CD14-positive monocyte (primary cell): ENCODE measurements at regions not wholly inside any gene's neighbourhood (a gene's known extent, or its start where the extent isn't known, plus 50 kb on each side); places are given as distances from the start of the nearest gene placed in this dataset.

Source experiments
- DNase-seq, 3 donors: peaks; one replicate each; pipeline ENCODE4 v3.0.0-alpha.2; 2011 to 2022
- H2AFZ ChIP-seq: 2 replicates; pipeline ENCODE4 v1.6.0; 2012; ENCODE audit warnings: mild to moderate bottlenecking, low read depth, low read length, inconsistent platforms; ENCODE audit not compliant: insufficient read depth, poor library complexity, severe bottlenecking
- H3K27ac ChIP-seq, 2 donors: 1 replicate in 1 of 2; 2 replicates in 1 of 2; pipeline ENCODE4 v1.5.1; 2012 to 2013; ENCODE audit warnings: low read length in 2 of 2, control low read depth in 1 of 2, inconsistent platforms in 1 of 2, low read depth in 1 of 2, mild to moderate bottlenecking in 1 of 2
- H3K27me3 ChIP-seq, 2 donors: one replicate each; pipeline versions ENCODE4 v1.6.0 to v1.6.1; 2011 to 2013; ENCODE audit warnings: low read length in 2 of 2; ENCODE audit not compliant: control insufficient read depth in 2 of 2, insufficient read depth in 2 of 2
- H3K36me3 ChIP-seq, 2 donors: replicated peaks in 1 of 2; 1 replicate in 1 of 2; 2 replicates in 1 of 2; pipeline versions ENCODE4 v1.5.1 to v1.6.1; 2012 to 2013; ENCODE audit warnings: low read length in 2 of 2, control low read depth in 1 of 2, inconsistent platforms in 1 of 2, mild to moderate bottlenecking in 1 of 2; ENCODE audit not compliant: insufficient read depth in 2 of 2, control insufficient read depth in 1 of 2
- H3K4me1 ChIP-seq, 2 donors: 1 replicate in 1 of 2; 2 replicates in 1 of 2; pipeline versions ENCODE4 v1.5.1 to v1.6.1; 2012 to 2013; ENCODE audit warnings: low read length in 2 of 2, control low read depth in 1 of 2, inconsistent platforms in 1 of 2, mild to moderate bottlenecking in 1 of 2, moderate library complexity in 1 of 2; ENCODE audit not compliant: insufficient read depth in 2 of 2, control insufficient read depth in 1 of 2
- H3K4me2 ChIP-seq: replicated peaks from 2 replicates; pipeline ENCODE3; 2012; ENCODE audit warnings: low read length, moderate library complexity, mild to moderate bottlenecking; ENCODE audit not compliant: poor library complexity, severe bottlenecking; ENCODE audit errors: extremely low read depth
- H3K4me3 ChIP-seq, 3 experiments: fragments of 200-600 bp in 1 of 3; sonication (generic) in 1 of 3; replicated peaks in 1 of 3; 1 replicate in 2 of 3; 2 replicates in 1 of 3; pipeline ENCODE4 v1.5.1; 2011 to 2013; ENCODE audit warnings: low read length in 3 of 3, mild to moderate bottlenecking in 3 of 3, control low read depth in 2 of 3, low read depth in 2 of 3, inconsistent platforms in 1 of 3, moderate library complexity in 1 of 3
- H3K79me2 ChIP-seq: 2 replicates; pipeline ENCODE4 v1.6.0; 2012; ENCODE audit warnings: mild to moderate bottlenecking, control low read depth, inconsistent platforms, low read length, moderate library complexity; ENCODE audit not compliant: insufficient read depth
- H3K9ac ChIP-seq: 2 replicates; pipeline ENCODE4 v1.6.0; 2017; ENCODE audit warnings: low read length, mild to moderate bottlenecking; ENCODE audit not compliant: insufficient read depth, poor library complexity, severe bottlenecking
- H3K9me3 ChIP-seq, 2 donors: replicated peaks in 1 of 2; 1 replicate in 1 of 2; 2 replicates in 1 of 2; pipeline versions ENCODE4 v1.5.1 to v1.6.1; 2012 to 2013; ENCODE audit warnings: low read length in 2 of 2, control low read depth in 1 of 2; ENCODE audit not compliant: control insufficient read depth in 1 of 2, insufficient read depth in 1 of 2
- H4K20me1 ChIP-seq: 2 replicates; pipeline ENCODE4 v1.6.0; 2012; ENCODE audit warnings: mild to moderate bottlenecking, low read length, control low read depth, moderate library complexity; ENCODE audit not compliant: insufficient read depth
- H3K27ac Mint-ChIP-seq, 7 donors: one replicate each; pipeline ENCODE4 v1.8.0; 2020; ENCODE audit warnings: mild to moderate bottlenecking in 7 of 7, mixed read lengths in 7 of 7, moderate library complexity in 6 of 7, inconsistent platforms in 2 of 7
- H3K27me3 Mint-ChIP-seq, 3 donors: one replicate each; pipeline ENCODE4 v1.8.0; 2021 to 2022; ENCODE audit warnings: low read depth in 3 of 3, mild to moderate bottlenecking in 3 of 3, mixed read lengths in 3 of 3, moderate library complexity in 3 of 3, inconsistent platforms in 1 of 3
- H3K36me3 Mint-ChIP-seq, 2 donors: one replicate each; pipeline ENCODE4 v1.8.0; 2020; ENCODE audit warnings: mixed read lengths in 2 of 2, inconsistent platforms in 1 of 2, mild to moderate bottlenecking in 1 of 2
- H3K4me1 Mint-ChIP-seq: one replicate; pipeline ENCODE4 v1.8.0; 2020; ENCODE audit warnings: mild to moderate bottlenecking, mixed read lengths
- H3K4me3 Mint-ChIP-seq, 2 donors: one replicate each; pipeline ENCODE4 v1.8.0; 2020; ENCODE audit warnings: mild to moderate bottlenecking in 2 of 2, mixed read lengths in 2 of 2, moderate library complexity in 1 of 2
- H3K9me3 Mint-ChIP-seq, 7 donors: one replicate each; pipeline ENCODE4 v1.8.0; 2020 to 2022; ENCODE audit warnings: mixed read lengths in 7 of 7, mild to moderate bottlenecking in 6 of 7, moderate library complexity in 6 of 7, inconsistent platforms in 2 of 7
- WGBS: methylation state at CpG from one replicate; pipeline ENCODE4 v1.1.5; 2013; ENCODE audit warnings: missing lambda C conversion rate; ENCODE audit not compliant: insufficient coverage; 5-methylcytosine and 5-hydroxymethylcytosine counted together
- intact Hi-C, 2 donors: fragments of 100-400 bp; cut with micrococcal nuclease; formaldehyde crosslinking; loops; one replicate each; pipeline versions ENCODE4 v1.15.0 to v1.15.1; 2023
- TF ChIP-seq, protein P1 (sequence below): fragments of 200-600 bp; IDR thresholded peaks from one replicate; pipeline ENCODE4 v1.8.0; 2022; ENCODE audit warnings: antibody characterized with exemption, mild to moderate bottlenecking

DNA sequence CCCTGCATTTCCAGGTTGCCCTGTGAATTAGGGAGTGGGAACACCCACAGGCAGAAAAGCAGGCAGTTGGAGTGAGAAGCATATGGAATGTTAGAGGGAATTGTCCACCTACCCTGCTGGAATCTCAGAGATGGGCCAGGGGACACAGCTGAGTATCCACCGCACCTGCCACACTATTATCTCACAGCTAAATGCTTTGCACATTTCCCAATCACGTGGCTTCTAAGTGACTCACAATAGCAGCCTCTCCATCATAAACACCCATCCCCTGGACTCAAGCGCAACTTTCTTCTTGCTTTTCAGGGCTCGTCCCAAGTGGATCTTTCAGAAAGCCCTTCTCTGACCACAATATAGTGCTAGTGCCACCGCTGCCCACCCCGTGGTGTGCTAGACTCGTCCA, 389.0 kb upstream of the LMCD1 start:
- H3K9me3 ChIP-seq, result no peaks in the 10 kb centered on the region
- Mint-ChIP-seq H3K4me1 (peaks cover 5% of the 10 kb centered on the region), H3K27me3 (peaks cover 0 to 4% (median 0%) of the 10 kb centered on the region in 3 donors), H3K4me3 (no peak overlapping the region), H3K9me3 (no peaks in the 10 kb centered on the region), H3K27ac (peak overlapping the region in 1 of 7 donors; percentile 52), H3K36me3 (no peaks in the 10 kb centered on the region)
- H3K27me3 ChIP-seq, result no peaks in the 10 kb centered on the region
- H3K36me3 ChIP-seq, result no peaks in the 10 kb centered on the region
- no peaks in the 10 kb centered on the region for H4K20me1 ChIP-seq
- TF ChIP-seq, protein P1, sequence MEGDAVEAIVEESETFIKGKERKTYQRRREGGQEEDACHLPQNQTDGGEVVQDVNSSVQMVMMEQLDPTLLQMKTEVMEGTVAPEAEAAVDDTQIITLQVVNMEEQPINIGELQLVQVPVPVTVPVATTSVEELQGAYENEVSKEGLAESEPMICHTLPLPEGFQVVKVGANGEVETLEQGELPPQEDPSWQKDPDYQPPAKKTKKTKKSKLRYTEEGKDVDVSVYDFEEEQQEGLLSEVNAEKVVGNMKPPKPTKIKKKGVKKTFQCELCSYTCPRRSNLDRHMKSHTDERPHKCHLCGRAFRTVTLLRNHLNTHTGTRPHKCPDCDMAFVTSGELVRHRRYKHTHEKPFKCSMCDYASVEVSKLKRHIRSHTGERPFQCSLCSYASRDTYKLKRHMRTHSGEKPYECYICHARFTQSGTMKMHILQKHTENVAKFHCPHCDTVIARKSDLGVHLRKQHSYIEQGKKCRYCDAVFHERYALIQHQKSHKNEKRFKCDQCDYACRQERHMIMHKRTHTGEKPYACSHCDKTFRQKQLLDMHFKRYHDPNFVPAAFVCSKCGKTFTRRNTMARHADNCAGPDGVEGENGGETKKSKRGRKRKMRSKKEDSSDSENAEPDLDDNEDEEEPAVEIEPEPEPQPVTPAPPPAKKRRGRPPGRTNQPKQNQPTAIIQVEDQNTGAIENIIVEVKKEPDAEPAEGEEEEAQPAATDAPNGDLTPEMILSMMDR, result no peak
- H2AFZ ChIP-seq, result no peak overlapping the region
- no peak for DNase-seq
- WGBS, result 91% methylated on average over 4 of the region's 7 CpGs
- no peak overlapping the region for H3K9ac ChIP-seq
- intact Hi-C loops, result no loop called here
- H3K4me1 ChIP-seq, result peaks cover 0 to 4% of the 10 kb centered on the region in 2 donors
- no peak overlapping the region for H3K4me2 ChIP-seq
- no peaks in the 10 kb centered on the region for H3K79me2 ChIP-seq
- no peak overlapping the region for H3K27ac ChIP-seq
- no peak overlapping the region for H3K4me3 ChIP-seq

DNA sequence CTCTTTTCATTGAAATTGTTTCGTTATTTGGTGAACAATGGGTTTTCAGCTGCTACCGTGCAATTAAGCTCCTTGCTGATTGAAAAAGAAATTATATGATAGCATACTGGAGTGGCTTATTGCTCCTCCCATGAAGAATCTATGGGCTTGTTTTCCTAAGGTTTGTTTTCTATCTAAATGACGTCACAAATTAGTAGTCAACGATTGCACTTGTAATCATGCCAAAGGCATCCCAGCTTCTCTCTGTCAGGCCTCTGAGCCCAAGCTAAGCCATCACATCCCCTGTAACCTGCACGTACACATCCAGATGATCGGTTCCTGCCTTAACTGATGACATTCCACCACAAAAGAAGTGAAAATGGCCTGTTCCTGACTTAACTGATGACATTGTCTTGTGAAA, 388.0 kb upstream of the LMCD1 start:
- Histone ChIP-seq H3K79me2 (no peaks in the 10 kb centered on the region), H3K4me1 (peaks cover 0 to 4% of the 10 kb centered on the region in 2 donors), H2AFZ (no peak overlapping the region), H4K20me1 (no peaks in the 10 kb centered on the region), H3K4me2 (no peak overlapping the region), H3K9me3 (no peaks in the 10 kb centered on the region), H3K4me3 (no peak overlapping the region), H3K27me3 (no peaks in the 10 kb centered on the region), H3K9ac (no peak overlapping the region), H3K27ac (no peak overlapping the region), H3K36me3 (no peaks in the 10 kb centered on the region)
- Mint-ChIP-seq H3K36me3 (no peaks in the 10 kb centered on the region), H3K9me3 (peaks cover 0 to 6% (median 2%) of the 10 kb centered on the region in 7 donors), H3K4me3 (no peak overlapping the region), H3K27ac (no peak overlapping the region), H3K4me1 (peaks cover 5% of the 10 kb centered on the region), H3K27me3 (peaks cover 0 to 4% (median 1%) of the 10 kb centered on the region in 3 donors)
- DNase-seq, result no peak
- 79% methylated on average over 4 of the region's 6 CpGs for WGBS
- TF ChIP-seq, protein P1, result no peak
- intact Hi-C loops, result no loop called here
